ENCODE measurements at regions not wholly inside any gene's neighbourhood (a gene's known extent, or its start where the extent isn't known, plus 50 kb on each side); places are given as distances from the start of the nearest gene placed in this dataset.

DNA sequence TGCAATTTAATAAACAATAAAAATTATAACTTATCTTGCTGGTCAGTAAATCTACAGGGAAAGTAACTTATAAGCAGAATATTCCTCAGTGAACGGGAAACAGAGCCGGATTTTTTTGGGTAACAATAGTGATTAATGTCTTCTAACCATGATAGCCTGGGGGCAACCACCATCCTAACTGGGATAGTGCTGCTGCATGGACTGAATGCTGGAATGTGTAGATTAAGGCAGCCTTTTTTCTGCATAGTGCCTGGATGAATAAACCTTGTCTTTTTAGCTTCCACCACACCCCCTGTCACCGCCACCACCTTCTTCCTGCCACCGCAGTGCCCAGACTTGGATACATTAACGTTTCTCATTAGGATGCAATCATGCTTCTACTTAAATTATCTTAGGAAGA lies 83.6 kb upstream of the LNX1 start:
- no peak for DNase-seq (ENCODE audit: extremely low read depth, low read depth)
- H3K4me3 ChIP-seq (replicated peaks; ENCODE audit: low read depth, low read length): no peak overlapping the region
- TF ChIP-seq CTCF (IDR thresholded peaks at IDR 0.05; ENCODE audit: low read depth, low read length, missing control alignments): no peak

DNA sequence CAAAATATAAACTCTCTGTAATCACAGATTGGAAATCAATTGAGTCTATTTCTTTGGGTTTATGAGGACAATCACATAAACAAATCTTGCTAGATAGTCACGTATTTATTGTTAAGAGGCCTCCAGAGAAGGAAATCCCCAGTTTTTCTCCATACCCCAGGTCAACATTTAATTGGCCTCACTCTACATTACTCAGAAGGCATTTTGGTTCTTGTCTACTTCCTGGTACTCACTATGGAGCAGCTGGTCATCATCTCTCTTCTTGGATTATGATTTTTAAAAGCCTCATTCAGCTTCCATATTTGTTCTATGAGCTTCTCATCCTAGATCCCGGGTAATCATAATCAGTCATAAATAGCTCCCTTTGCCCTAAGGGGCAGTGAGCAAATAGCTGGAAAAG lies 81.6 kb upstream of the LNX1 start:
- no peak for DNase-seq (ENCODE audit: extremely low read depth, low read depth)
- TF ChIP-seq CTCF (IDR thresholded peaks at IDR 0.05; ENCODE audit: low read depth, low read length, missing control alignments): no peak
- H3K4me3 ChIP-seq (replicated peaks; ENCODE audit: low read depth, low read length): no peak overlapping the region

DNA sequence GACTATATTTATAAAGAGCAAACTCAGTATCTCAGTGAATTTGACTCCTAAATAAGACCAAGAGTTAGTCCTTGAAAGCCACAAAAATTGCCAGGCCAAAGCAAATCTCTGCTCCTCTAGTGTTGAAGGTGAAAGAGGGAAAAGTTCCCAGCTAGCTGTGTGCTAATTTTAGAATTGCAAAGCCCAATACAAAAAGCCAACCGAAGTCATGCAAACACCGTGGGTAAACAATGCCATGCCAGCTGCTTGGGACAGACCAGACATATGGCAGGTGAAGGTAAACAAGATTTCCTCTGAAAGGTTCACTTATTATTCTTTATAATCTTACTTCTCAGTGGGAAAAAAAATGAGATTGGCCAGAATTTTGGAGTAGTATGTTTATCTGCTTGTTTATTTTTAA lies 80.5 kb upstream of the LNX1 start:
- TF ChIP-seq CTCF (IDR thresholded peaks at IDR 0.05; ENCODE audit: low read depth, low read length, missing control alignments): no peak
- no peak for DNase-seq (ENCODE audit: extremely low read depth, low read depth)
- H3K4me3 ChIP-seq (replicated peaks; ENCODE audit: low read depth, low read length): no peak overlapping the region

GRCh38 chr4:53659737-53660136 lies 68.5 kb upstream of the LNX1 start:
- TF ChIP-seq CTCF (IDR thresholded peaks at IDR 0.05; ENCODE audit: low read depth, low read length, missing control alignments): no peak
- no peak overlapping the region for H3K4me3 ChIP-seq (replicated peaks; ENCODE audit: low read depth, low read length)
- DNase-seq (ENCODE audit: extremely low read depth, low read depth): no peak

DNA sequence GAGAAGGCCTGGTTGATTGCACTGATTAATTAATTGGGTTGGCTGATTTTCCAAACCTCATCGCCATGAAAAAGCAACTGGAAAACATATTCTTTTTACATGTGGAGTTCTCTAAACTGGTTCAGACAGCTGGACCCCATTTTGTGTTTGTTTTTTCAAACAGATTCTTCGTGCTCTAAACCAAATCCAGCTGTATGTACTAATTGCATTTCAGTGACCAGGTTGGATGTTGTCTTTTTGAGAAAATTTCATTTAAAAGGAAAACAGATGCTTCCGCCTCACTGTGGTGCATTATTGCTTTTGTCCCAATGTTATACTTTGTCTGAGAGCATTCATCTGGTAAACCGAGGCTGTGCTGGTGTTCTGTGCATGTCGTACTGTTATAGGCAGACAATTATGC lies 67.8 kb upstream of the LNX1 start:
- no peak overlapping the region for H3K4me3 ChIP-seq (replicated peaks; ENCODE audit: low read depth, low read length)
- TF ChIP-seq CTCF (IDR thresholded peaks at IDR 0.05; ENCODE audit: low read depth, low read length, missing control alignments): no peak
- no peak for DNase-seq (ENCODE audit: extremely low read depth, low read depth)

DNA sequence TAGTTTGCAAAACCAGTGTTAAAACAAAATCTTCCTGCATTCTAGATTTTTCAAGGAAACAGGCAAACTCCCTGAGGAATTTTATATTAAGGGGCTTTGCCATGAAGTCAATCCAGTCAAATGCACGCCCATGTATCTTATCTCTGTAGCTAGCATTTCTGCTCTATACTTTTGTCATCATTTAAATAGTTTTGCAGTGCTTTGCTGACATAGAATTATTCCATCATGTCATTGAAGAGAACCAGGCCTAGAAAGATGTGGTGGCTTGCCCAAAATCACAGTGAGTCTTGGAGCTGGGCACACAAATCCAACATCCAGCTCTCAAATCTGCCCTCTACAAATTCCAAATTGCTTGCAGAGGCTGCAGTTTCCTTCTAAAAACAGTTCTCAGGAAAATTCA lies 66.7 kb upstream of the LNX1 start:
- DNase-seq (ENCODE audit: extremely low read depth, low read depth): no peak
- no peak overlapping the region for H3K4me3 ChIP-seq (replicated peaks; ENCODE audit: low read depth, low read length)
- no peak for TF ChIP-seq CTCF (IDR thresholded peaks at IDR 0.05; ENCODE audit: low read depth, low read length, missing control alignments)

DNA sequence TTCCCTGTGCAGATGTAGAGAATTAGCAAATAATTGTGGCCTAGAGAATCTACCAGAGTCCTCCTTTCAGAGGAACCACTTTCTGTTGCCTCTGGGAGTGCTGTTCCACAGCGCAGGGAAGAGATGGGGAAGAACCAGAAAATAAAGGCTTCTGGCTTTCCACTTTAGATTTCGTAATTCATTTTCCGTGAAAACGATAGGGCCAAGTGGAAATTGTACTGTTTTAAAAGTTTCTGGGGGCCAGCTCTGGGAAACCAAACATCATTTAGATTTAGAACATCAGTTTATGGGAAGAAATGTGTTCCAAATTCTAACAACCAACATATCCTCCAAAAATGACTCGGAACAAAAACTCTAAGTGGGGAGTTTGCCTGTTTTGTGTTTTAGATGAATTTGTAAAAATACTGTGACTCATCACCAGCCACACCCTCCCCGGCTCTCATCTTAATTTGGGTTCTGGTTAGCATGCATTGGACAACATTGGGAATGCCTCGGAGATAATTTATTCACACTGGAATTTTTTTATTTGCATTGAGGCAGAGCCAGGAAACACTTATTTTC lies 65.2 kb upstream of the LNX1 start:
- H3K4me3 ChIP-seq (replicated peaks; ENCODE audit: low read depth, low read length): no peak overlapping the region
- DNase-seq (ENCODE audit: extremely low read depth, low read depth): peak; percentile 43
- TF ChIP-seq CTCF (IDR thresholded peaks at IDR 0.05; ENCODE audit: low read depth, low read length, missing control alignments): peak; percentile 58
